ENCODE measurements at regions not wholly inside any gene's neighbourhood (a gene's known extent, or its start where the extent isn't known, plus 50 kb on each side); places are given as distances from the start of the nearest gene placed in this dataset.
"Not testable (repeated sequence)": the region's sequence is repeated elsewhere in the genome, so short reads cannot be mapped to it uniquely, and the experiment has no call there.

GRCh38 chr4:183816077-183816476, 89.0 kb upstream of the STOX2 start:
- no peak for DNase-seq (ENCODE audit: low read depth in 3 of 3)

GRCh38 chr4:183816882-183817509, 88.1 kb upstream of the STOX2 start:
- DNase-seq (ENCODE audit: low read depth in 3 of 3), result no peak

GRCh38 chr4:183818591-183818990, 86.5 kb upstream of the STOX2 start:
- DNase-seq (ENCODE audit: low read depth in 3 of 3), result not testable (repeated sequence)

- no peak for DNase-seq (ENCODE audit: low read depth in 3 of 3)
These were observed 83.8 kb upstream of the STOX2 start for GRCh38 chr4:183821076-183821853.

GRCh38 chr4:183823434-183823833, 81.7 kb upstream of the STOX2 start:
- no peak for DNase-seq (ENCODE audit: low read depth in 3 of 3)

GRCh38 chr4:183825346-183825745, 79.8 kb upstream of the STOX2 start:
- DNase-seq (ENCODE audit: low read depth in 3 of 3), result no peak

- DNase-seq (ENCODE audit: low read depth in 3 of 3), result no peak
These were observed 78.6 kb upstream of the STOX2 start for GRCh38 chr4:183826461-183826860.

GRCh38 chr4:183828125-183828524, 77.0 kb upstream of the STOX2 start:
- DNase-seq (ENCODE audit: low read depth in 3 of 3), result no peak

- no peak for DNase-seq (ENCODE audit: low read depth in 3 of 3)
These were observed 76.3 kb upstream of the STOX2 start for GRCh38 chr4:183828839-183829238.

GRCh38 chr4:183830438-183830985, 74.6 kb upstream of the STOX2 start:
- no peak for DNase-seq (ENCODE audit: low read depth in 3 of 3)

GRCh38 chr4:183831026-183831446, 74.1 kb upstream of the STOX2 start:
- DNase-seq (ENCODE audit: low read depth in 3 of 3), result no peak

- no peak for DNase-seq (ENCODE audit: low read depth in 3 of 3)
These were observed 73.4 kb upstream of the STOX2 start for GRCh38 chr4:183831683-183832082.

- no peak for DNase-seq (ENCODE audit: low read depth in 3 of 3)
These were observed 72.2 kb upstream of the STOX2 start for GRCh38 chr4:183832776-183833450.

- DNase-seq (ENCODE audit: low read depth in 3 of 3), result no peak
These were observed 70.9 kb upstream of the STOX2 start for GRCh38 chr4:183834252-183834651.

- DNase-seq (ENCODE audit: low read depth in 3 of 3), result no peak
These were observed 67.9 kb upstream of the STOX2 start for GRCh38 chr4:183837222-183837621.

GRCh38 chr4:183838987-183839712, 66.0 kb upstream of the STOX2 start:
- DNase-seq (ENCODE audit: low read depth in 3 of 3), result no peak

- peak; percentile 30 to 64 (median 35) for DNase-seq (ENCODE audit: low read depth in 3 of 3)
These were observed 64.8 kb upstream of the STOX2 start for GRCh38 chr4:183840311-183840710.

GRCh38 chr4:183841001-183841400, 64.1 kb upstream of the STOX2 start:
- no peak for DNase-seq (ENCODE audit: low read depth in 3 of 3)

- no peak for DNase-seq (ENCODE audit: low read depth in 3 of 3)
These were observed 63.0 kb upstream of the STOX2 start for GRCh38 chr4:183842129-183842528.

- DNase-seq (ENCODE audit: low read depth in 3 of 3), result no peak
These were observed 61.8 kb upstream of the STOX2 start for GRCh38 chr4:183843248-183843671.

- no peak for DNase-seq (ENCODE audit: low read depth in 3 of 3)
These were observed 58.2 kb upstream of the STOX2 start for GRCh38 chr4:183846951-183847350.

- DNase-seq (ENCODE audit: low read depth in 3 of 3), result no peak
These were observed 56.3 kb upstream of the STOX2 start for GRCh38 chr4:183848805-183849204.

Data from stimulated activated CD4-positive, alpha-beta T cell treated with anti-CD3 and anti-CD28 coated beads, TNF-alpha, amount 100 ng/mL, for 48 hours (primary cell).